HEK293 (cell line): ENCODE measurements at regions not wholly inside any gene's neighbourhood (a gene's known extent, or its start where the extent isn't known, plus 50 kb on each side); places are given as distances from the start of the nearest gene placed in this dataset.

Source experiments
- CTCF ChIA-PET: fragments of 350-600 bp; formaldehyde crosslinking; extraction: SDS; loops from one replicate; lab custom pipeline; 2021; ENCODE audit warnings: antibody characterized with exemption; lab: Yijun Ruan, JAX
- POLR2A ChIA-PET: fragments of 300-600 bp; formaldehyde crosslinking; extraction: SDS; loops from one replicate; lab custom pipeline; 2020; ENCODE audit warnings: antibody characterized with exemption, inconsistent platforms; lab: Yijun Ruan, JAX
- H3K27ac ChIP-seq: fragments of 200-500 bp; sonication (Bioruptor generic); 2 replicates; pipeline ENCODE4 v1.5.1; 2014; ENCODE audit warnings: low read depth, low read length, control low read depth, inconsistent platforms; ENCODE audit errors: extremely low read depth
- H3K36me3 ChIP-seq, 2 experiments: fragments of 200-500 bp in 1 of 2; sonication (Bioruptor generic) in 1 of 2; 1 replicate in 1 of 2; 2 replicates in 1 of 2; pipeline ENCODE4 v1.5.1; 2014 to 2017; ENCODE audit warnings: inconsistent platforms in 2 of 2, low read length in 2 of 2; ENCODE audit not compliant: control insufficient read depth in 2 of 2, insufficient read depth in 1 of 2
- H3K4me1 ChIP-seq: fragments of 200-500 bp; sonication (Bioruptor generic); 2 replicates; pipeline ENCODE4 v1.5.1; 2014; ENCODE audit warnings: mild to moderate bottlenecking, low read length, inconsistent platforms; ENCODE audit not compliant: control insufficient read depth, insufficient read depth
- H3K4me3 ChIP-seq: 2 replicates; pipeline ENCODE4 v1.5.1; 2011; ENCODE audit warnings: low read depth, mild to moderate bottlenecking, control low read depth, low read length, moderate library complexity
- H3K9me3 ChIP-seq: fragments of 200-500 bp; sonication (Bioruptor generic); 2 replicates; pipeline ENCODE4 v1.5.1; 2014; ENCODE audit warnings: low read depth, low read length, inconsistent platforms; ENCODE audit not compliant: control insufficient read depth, insufficient read depth
- ZFHX2 ChIP-seq: fragments of 450-650 bp; formaldehyde crosslinking; conservative IDR thresholded peaks from 2 replicates; pipeline ENCODE4 v1.5.1; 2016; ENCODE audit warnings: missing biosample characterization, missing genetic modification characterization
- TF ChIP-seq, protein P1 (sequence below): fragments of 450-650 bp; formaldehyde crosslinking; IDR thresholded peaks from 2 replicates; pipeline ENCODE4; 2016; ENCODE audit warnings: missing biosample characterization, missing genetic modification characterization

DNA sequence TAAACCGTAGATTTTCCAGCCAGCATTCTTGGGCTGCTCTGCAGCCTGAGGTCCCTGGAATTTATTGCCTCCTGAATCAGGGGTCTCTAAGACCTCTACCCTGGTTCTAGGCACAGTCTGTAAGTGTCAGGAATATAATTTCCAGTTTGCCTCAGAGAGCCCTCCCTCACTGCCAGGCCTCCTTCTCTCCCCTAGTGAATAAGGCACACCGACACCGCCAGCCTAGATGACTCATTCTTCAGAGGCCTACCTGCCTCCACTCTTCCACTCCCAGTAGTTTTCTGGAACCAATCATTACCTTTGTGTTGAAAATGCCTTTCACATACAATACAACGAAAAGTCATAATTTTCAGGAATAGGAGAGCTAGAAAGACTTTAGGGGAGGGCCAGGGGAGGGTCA is 50.3 kb upstream of the ARHGEF9 start:
- Histone ChIP-seq H3K4me3 (no peak overlapping the region), H3K9me3 (no peaks in the 10 kb centered on the region; the same call in 1 of the 2 replicates)
- TF ChIP-seq ZFHX2 (tag by site-specific recombination) = no peak
- TF ChIP-seq, protein P1, sequence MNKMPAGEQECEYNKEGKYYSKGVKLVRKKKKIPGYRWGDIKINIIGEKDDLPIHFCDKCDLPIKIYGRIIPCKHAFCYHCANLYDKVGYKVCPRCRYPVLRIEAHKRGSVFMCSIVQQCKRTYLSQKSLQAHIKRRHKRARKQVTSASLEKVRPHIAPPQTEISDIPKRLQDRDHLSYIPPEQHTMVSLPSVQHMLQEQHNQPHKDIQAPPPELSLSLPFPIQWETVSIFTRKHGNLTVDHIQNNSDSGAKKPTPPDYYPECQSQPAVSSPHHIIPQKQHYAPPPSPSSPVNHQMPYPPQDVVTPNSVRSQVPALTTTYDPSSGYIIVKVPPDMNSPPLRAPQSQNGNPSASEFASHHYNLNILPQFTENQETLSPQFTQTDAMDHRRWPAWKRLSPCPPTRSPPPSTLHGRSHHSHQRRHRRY = no peak
- TF ChIP-seq, all 188 proteins: peak for 0
- no peak overlapping the region for H3K27ac ChIP-seq
- ChIA-PET POLR2A (no interaction called here), CTCF (no interaction called here)
- no peaks in the 10 kb centered on the region for H3K36me3 ChIP-seq
- H3K4me1 ChIP-seq = no peaks in the 10 kb centered on the region
